Right renal pelvis (tissue), 4 donors: ENCODE measurements at regions not wholly inside any gene's neighbourhood (a gene's known extent, or its start where the extent isn't known, plus 50 kb on each side); places are given as distances from the start of the nearest gene placed in this dataset.
"Not testable (repeated sequence)": the region's sequence is repeated elsewhere in the genome, so short reads cannot be mapped to it uniquely, and the experiment has no call there.

Source experiments
- DNase-seq, 4 donors: peaks; one replicate each; pipeline ENCODE4 v3.0.0-alpha.2; 2013; ENCODE audit warnings: low read depth in 4 of 4, low spot score in 3 of 4, missing footprints in 1 of 4

DNA sequence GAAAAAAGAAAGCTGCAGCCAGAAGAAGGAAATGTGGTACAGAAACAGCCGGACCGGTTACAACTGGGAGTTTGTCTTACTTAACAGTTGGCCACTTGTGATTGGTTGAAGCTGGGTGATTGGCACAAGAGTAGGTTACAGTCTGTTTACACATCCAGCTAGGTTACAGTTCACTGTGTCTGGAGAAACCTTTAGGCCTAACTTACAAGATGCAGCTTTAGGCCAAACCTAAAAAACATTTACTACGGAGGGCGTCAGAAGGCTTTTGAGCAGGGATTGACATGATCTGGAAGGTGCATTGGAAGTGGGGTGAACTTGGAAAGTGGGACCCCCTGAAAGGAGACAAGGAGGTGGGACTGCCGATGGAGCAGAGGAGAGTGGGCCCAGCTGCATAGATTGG, 122.3 kb downstream of the BANF2 start:
- DNase-seq, result peak in 2 of 4 donors; percentile 87

GRCh38 chr20:17821606-17822005, 121.8 kb downstream of the BANF2 start:
- not testable (repeated sequence) for DNase-seq

- DNase-seq, result no peak
Observed at GRCh38 chr20:17819395-17820093, 119.8 kb downstream of the BANF2 start.

GRCh38 chr20:17818187-17818586, 118.4 kb downstream of the BANF2 start:
- no peak for DNase-seq

DNA sequence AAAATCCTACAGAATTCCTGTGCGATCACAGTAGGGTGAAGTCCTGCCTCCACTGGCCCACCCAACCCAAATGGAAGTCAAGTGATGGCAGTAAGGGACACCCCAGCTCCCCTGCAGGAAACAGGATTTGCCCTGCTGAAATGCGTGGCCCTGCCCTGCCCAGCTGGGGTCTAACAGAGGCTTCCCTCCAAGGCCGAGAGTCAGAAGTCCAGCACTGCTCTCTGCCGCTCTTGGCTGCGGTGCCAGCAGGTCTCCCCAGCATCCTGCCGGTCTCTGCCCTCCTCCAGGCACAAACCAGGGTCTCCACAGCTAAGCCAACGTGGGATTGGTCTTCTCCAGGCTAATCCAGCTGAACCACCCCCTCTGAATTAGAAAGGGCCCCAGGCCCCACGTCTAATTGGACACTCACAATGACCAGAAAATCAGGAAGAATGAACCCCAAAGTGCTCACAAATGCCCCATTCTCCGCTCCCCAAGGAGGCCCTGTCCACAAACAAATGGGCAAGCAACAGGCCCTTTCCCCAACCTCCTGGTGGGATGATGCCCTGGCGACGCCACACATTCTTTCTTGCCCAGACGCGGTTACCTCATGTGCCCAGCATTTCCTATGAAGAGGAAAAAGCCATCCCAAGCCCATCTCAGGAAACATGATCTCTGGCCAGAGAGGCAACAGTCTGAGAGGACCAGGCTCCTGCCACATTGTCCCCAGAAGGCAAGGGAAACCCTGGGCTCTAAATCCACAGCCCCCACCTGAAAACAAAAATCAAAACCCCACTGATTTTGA, 117.2 kb downstream of the BANF2 start:
- DNase-seq, result no peak

GRCh38 chr20:17811628-17811965, 111.8 kb downstream of the BANF2 start:
- DNase-seq, result no peak

- no peak for DNase-seq
Observed at GRCh38 chr20:17810847-17811627, 111.3 kb downstream of the BANF2 start.

GRCh38 chr20:17810062-17810631, 110.4 kb downstream of the BANF2 start:
- no peak for DNase-seq

- no peak for DNase-seq
Observed at GRCh38 chr20:17809362-17810061, 109.7 kb downstream of the BANF2 start.

DNA sequence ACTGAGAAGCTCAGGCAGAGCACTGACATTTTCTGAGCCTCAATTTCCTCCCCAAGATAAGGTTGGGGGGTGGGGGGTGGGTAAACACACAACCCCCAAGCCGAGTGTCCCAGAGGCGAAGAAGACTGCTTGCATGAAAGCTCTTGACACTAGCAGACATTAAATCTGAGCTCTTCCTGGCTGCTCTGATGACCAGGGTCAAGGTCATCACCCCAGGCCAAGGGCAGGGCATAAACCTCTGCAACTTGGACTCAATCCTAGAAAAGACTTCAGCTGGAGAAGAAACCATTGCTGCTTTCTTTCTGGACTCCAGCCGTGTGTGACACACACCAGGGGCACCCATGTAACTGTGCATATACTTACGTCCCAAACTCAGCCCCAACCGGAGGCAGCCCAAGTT, 109.0 kb downstream of the BANF2 start:
- no peak for DNase-seq

- DNase-seq, result peak in 2 of 4 donors; percentile 52 to 59
Observed at GRCh38 chr20:17808357-17808756, 108.6 kb downstream of the BANF2 start.

DNA sequence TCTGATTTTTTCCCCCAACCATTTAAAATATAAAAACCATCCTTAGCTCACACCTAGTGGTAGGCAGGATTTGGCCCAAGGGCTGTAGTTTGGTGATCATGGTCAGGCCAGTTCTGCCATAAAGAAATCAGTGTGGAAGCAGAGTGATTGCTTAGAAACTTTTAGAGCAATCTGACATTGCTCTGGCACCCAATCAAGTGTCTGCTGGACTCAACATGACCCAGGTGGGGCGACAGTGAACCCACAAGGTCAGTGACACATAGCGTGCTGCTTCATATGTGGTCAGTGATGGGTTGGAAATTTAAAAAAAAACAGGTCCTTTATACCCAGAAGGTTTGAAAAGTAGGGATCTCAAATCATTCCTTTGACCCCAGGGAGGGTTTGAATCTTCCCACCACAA, 107.9 kb downstream of the BANF2 start:
- no peak for DNase-seq

GRCh38 chr20:17806739-17807441, 107.1 kb downstream of the BANF2 start:
- peak; percentile 67 to 84 (median 78) for DNase-seq

DNA sequence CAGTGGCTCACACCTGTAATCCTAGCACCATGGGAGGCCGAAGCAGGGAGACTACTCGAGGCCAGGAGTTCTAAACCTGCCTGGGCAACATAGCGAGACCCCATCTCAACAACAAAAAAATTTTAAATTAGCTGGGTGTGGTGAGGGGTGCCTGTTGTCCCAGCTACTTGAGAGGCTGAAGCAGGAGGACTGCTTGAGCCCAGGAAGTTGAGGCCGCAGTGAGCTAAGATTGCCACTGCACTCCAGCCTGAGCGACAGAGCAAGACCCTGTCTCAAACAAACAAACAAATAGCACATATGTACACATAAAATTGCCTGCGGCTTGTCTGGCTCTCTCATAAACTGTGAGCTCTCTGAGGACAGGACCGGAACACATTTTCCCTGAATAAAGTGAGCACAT, 106.3 kb downstream of the BANF2 start:
- no peak for DNase-seq

DNA sequence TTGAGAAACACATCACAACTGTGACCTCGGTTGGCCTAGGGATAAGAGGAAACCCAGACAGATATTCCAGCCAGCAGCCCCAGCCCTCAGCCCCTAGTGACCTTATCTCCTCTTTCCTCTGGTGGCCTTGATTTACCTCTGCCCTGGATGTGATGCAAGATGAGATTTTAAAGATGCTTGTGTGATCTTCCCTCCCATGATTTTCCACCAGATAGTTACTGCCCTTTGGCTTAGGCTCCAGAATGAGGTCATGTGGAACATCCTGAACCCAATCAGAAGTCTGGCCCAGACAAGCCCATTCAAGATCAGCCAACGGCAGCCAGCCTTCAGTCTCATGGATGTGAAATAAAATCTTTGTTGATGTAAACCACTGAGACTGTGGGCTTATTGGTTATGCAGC, 104.0 kb downstream of the BANF2 start:
- DNase-seq, result no peak

- no peak for DNase-seq
Observed at GRCh38 chr20:17799575-17800227, 99.9 kb downstream of the BANF2 start.

DNA sequence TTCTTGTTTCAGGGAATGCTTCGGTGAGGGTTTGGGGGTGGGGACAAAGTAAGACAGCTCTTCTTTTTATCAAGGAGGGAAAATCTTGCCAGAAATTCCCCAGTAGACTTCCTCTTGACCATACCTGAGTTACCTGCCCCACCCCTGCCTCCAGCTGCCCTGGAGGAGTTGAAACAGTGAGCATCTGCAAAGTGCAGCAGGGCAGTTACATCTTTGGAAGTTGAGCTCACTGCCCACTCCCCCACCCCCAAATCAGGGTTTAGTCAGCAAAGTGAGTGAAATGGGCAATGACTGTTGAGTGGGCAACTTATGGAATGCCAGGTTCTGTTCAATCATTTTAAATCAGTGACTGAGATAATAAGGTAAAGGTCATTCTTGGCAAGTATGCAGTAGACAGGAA, 98.8 kb downstream of the BANF2 start:
- no peak for DNase-seq

- no peak for DNase-seq
Observed at GRCh38 chr20:17797579-17797978, 97.8 kb downstream of the BANF2 start.

DNA sequence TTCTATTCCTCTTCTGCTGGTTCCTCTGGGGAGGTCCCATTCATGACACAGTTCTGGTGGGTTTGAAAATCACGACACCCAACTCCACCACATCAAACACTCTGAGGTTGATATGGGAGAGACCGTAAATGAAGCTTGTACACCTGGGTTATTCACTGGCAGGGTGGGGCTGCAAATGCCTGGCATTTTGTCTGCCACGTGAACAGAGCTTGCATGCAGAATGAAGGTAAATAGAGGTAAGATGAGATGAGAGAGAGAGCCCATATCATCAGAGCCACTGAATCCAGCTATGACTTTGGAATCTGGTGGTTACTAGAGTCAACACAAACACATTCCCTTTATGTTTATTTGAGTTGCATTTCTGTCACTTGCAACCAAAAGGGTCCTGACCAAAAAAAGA, 97.4 kb downstream of the BANF2 start:
- DNase-seq, result no peak
